Stimulated activated CD4-positive, alpha-beta T cell treated with anti-CD3 and anti-CD28 coated beads, Interleukin-2, amount 100 ng/mL, for 4 hours (primary cell): ENCODE measurements at regions not wholly inside any gene's neighbourhood (a gene's known extent, or its start where the extent isn't known, plus 50 kb on each side); places are given as distances from the start of the nearest gene placed in this dataset.
"Not testable (repeated sequence)": the region's sequence is repeated elsewhere in the genome, so short reads cannot be mapped to it uniquely, and the experiment has no call there.

Experiments used
- DNase-seq: peaks from one replicate; pipeline ENCODE4 v3.0.0-alpha.2; 2020; ENCODE audit warnings: low read depth

GRCh38 chr1:143698016-143698415 is 273.8 kb downstream of the FAM72C start:
- DNase-seq = no peak

- no peak for DNase-seq
Observed at GRCh38 chr1:143694085-143694484, 277.7 kb downstream of the FAM72C start.

- no peak for DNase-seq
Observed at GRCh38 chr1:143691971-143692529, 279.7 kb downstream of the FAM72C start.

GRCh38 chr1:143691400-143691891 is 280.3 kb downstream of the FAM72C start:
- no peak for DNase-seq

GRCh38 chr1:143689781-143690180 is 282.0 kb downstream of the FAM72C start:
- DNase-seq = no peak

- DNase-seq = no peak
Observed at GRCh38 chr1:143680304-143680703, 291.5 kb downstream of the FAM72C start.

GRCh38 chr1:143672983-143673382 is 298.8 kb downstream of the FAM72C start:
- no peak for DNase-seq

GRCh38 chr1:143667730-143668129 is 304.1 kb downstream of the FAM72C start:
- no peak for DNase-seq

GRCh38 chr1:143666851-143667250 is 304.9 kb downstream of the FAM72C start:
- no peak for DNase-seq

- DNase-seq = no peak
Observed at GRCh38 chr1:143665606-143666005, 306.2 kb downstream of the FAM72C start.

GRCh38 chr1:143663056-143663455 is 308.7 kb downstream of the FAM72C start:
- DNase-seq = not testable (repeated sequence)

GRCh38 chr1:143661418-143662101 is 310.2 kb downstream of the FAM72C start:
- no peak for DNase-seq

GRCh38 chr1:143660354-143660941 is 311.3 kb downstream of the FAM72C start:
- DNase-seq = no peak

- DNase-seq = no peak
Observed at GRCh38 chr1:143653429-143653802, 318.4 kb downstream of the FAM72C start.

- DNase-seq = no peak
Observed at GRCh38 chr1:143652744-143653428, 318.9 kb downstream of the FAM72C start.

- no peak for DNase-seq
Observed at GRCh38 chr1:143652187-143652586, 319.6 kb downstream of the FAM72C start.

GRCh38 chr1:143651350-143651992 is 320.3 kb downstream of the FAM72C start:
- no peak for DNase-seq

- not testable (repeated sequence) for DNase-seq
Observed at GRCh38 chr1:143644035-143644434, 327.8 kb downstream of the FAM72C start.

- no peak for DNase-seq
Observed at GRCh38 chr1:143643148-143643885, 328.5 kb downstream of the FAM72C start.

GRCh38 chr1:143625886-143626285 is 345.9 kb downstream of the FAM72C start:
- no peak for DNase-seq

GRCh38 chr1:143619851-143620250 is 351.9 kb downstream of the FAM72C start:
- no peak for DNase-seq

GRCh38 chr1:143611159-143611558 is 360.6 kb downstream of the FAM72C start:
- DNase-seq = no peak
